Mesothelial cell of epicardium (in vitro differentiated cells): ENCODE measurements at regions not wholly inside any gene's neighbourhood (a gene's known extent, or its start where the extent isn't known, plus 50 kb on each side); places are given as distances from the start of the nearest gene placed in this dataset.

Source experiments
- DNase-seq, 2 experiments: peaks; one replicate each; pipeline ENCODE4 v3.0.0; 2021; ENCODE audit warnings: low spot score in 2 of 2; ENCODE audit not compliant: unreplicated experiment in 2 of 2
- H3K27ac Mint-ChIP-seq: 2 replicates; pipeline ENCODE4 v1.8.0; 2021; ENCODE audit warnings: mixed read lengths
- H3K27me3 Mint-ChIP-seq: 2 replicates; pipeline ENCODE4 v1.8.0; 2021; ENCODE audit warnings: low read depth, mixed read lengths
- H3K36me3 Mint-ChIP-seq: 2 replicates; pipeline ENCODE4 v1.8.0; 2021; ENCODE audit warnings: mixed read lengths
- H3K4me1 Mint-ChIP-seq: 2 replicates; pipeline ENCODE4 v1.8.0; 2021; ENCODE audit warnings: mixed read lengths
- H3K4me3 Mint-ChIP-seq: 2 replicates; pipeline ENCODE4 v1.8.0; 2021; ENCODE audit warnings: mild to moderate bottlenecking, moderate library complexity, mixed read lengths
- H3K9me3 Mint-ChIP-seq: 2 replicates; pipeline ENCODE4 v1.8.0; 2021; ENCODE audit warnings: mixed read lengths
- CTCF ChIP-seq: fragments of 200-600 bp; sonication (generic); IDR thresholded peaks from one replicate; pipeline ENCODE4 v1.5.0; 2021; ENCODE audit warnings: antibody characterized with exemption; ENCODE audit not compliant: unreplicated experiment

- no peak overlapping the region for H3K4me3 Mint-ChIP-seq
- no peak for DNase-seq
- H3K27ac Mint-ChIP-seq, result no peak overlapping the region
- H3K4me1 Mint-ChIP-seq, result peaks cover 5% of the 10 kb centered on the region
- no peak for TF ChIP-seq CTCF
- H3K27me3 Mint-ChIP-seq, result no peaks in the 10 kb centered on the region
- no peaks in the 10 kb centered on the region for H3K36me3 Mint-ChIP-seq
- peaks cover 18% of the 10 kb centered on the region for H3K9me3 Mint-ChIP-seq
These were observed 107.2 kb upstream of the TBL1X start for GRCh38 chrX:9357518-9358114.

- Mint-ChIP-seq H3K4me3 (no peak overlapping the region), H3K9me3 (peaks cover 17% of the 10 kb centered on the region), H3K36me3 (no peaks in the 10 kb centered on the region), H3K27me3 (no peaks in the 10 kb centered on the region), H3K4me1 (no peaks in the 10 kb centered on the region), H3K27ac (no peak overlapping the region)
- TF ChIP-seq CTCF, result no peak
- no peak for DNase-seq
These were observed 102.4 kb upstream of the TBL1X start for GRCh38 chrX:9362363-9362928.

GRCh38 chrX:9367421-9367820 lies 97.4 kb upstream of the TBL1X start:
- H3K36me3 Mint-ChIP-seq, result no peaks in the 10 kb centered on the region
- peaks cover 12% of the 10 kb centered on the region for H3K9me3 Mint-ChIP-seq
- no peaks in the 10 kb centered on the region for H3K4me1 Mint-ChIP-seq
- H3K4me3 Mint-ChIP-seq, result no peak overlapping the region
- no peaks in the 10 kb centered on the region for H3K27me3 Mint-ChIP-seq
- no peak overlapping the region for H3K27ac Mint-ChIP-seq
- no peak for TF ChIP-seq CTCF
- no peak for DNase-seq

GRCh38 chrX:9368262-9368661 lies 96.6 kb upstream of the TBL1X start:
- Mint-ChIP-seq H3K27me3 (no peaks in the 10 kb centered on the region), H3K4me3 (no peak overlapping the region), H3K9me3 (peaks cover 13% of the 10 kb centered on the region), H3K27ac (no peak overlapping the region), H3K36me3 (no peaks in the 10 kb centered on the region), H3K4me1 (no peaks in the 10 kb centered on the region)
- TF ChIP-seq CTCF, result no peak
- DNase-seq, result no peak

GRCh38 chrX:9369802-9370291 lies 95.0 kb upstream of the TBL1X start:
- no peak for DNase-seq
- Mint-ChIP-seq H3K4me3 (no peak overlapping the region), H3K4me1 (no peaks in the 10 kb centered on the region), H3K27me3 (no peaks in the 10 kb centered on the region), H3K27ac (no peak overlapping the region), H3K36me3 (no peaks in the 10 kb centered on the region), H3K9me3 (peaks cover 16% of the 10 kb centered on the region)
- no peak for TF ChIP-seq CTCF

GRCh38 chrX:9370893-9371292 lies 94.0 kb upstream of the TBL1X start:
- Mint-ChIP-seq H3K9me3 (peaks cover 10% of the 10 kb centered on the region), H3K4me1 (no peaks in the 10 kb centered on the region), H3K36me3 (no peaks in the 10 kb centered on the region), H3K27ac (no peak overlapping the region), H3K4me3 (no peak overlapping the region), H3K27me3 (no peaks in the 10 kb centered on the region)
- no peak for DNase-seq
- TF ChIP-seq CTCF, result no peak
